Heart left ventricle (tissue), 13 donors: ENCODE measurements at regions not wholly inside any gene's neighbourhood (a gene's known extent, or its start where the extent isn't known, plus 50 kb on each side); places are given as distances from the start of the nearest gene placed in this dataset.

ENCODE experiments used
- POLR2A ChIP-seq, 2 donors: fragments of 450-650 bp; IDR thresholded peaks; one replicate each; pipeline ENCODE4 v1.6.1; 2017; ENCODE audit warnings: antibody characterized with exemption in 2 of 2, mild to moderate bottlenecking in 2 of 2, moderate library complexity in 2 of 2
- TF ChIP-seq, protein P1 (sequence below), 12 donors: fragments of 200-600 bp; sonication (generic) in 4 of 12; IDR thresholded peaks; one replicate each; pipeline versions ENCODE4 v1.5.0 to v1.8.0; 2018 to 2022; ENCODE audit warnings: antibody characterized with exemption in 12 of 12, mild to moderate bottlenecking in 5 of 12
- donor health status: ischemic (EF 13 %, LVEDD 7.1; RV severe dilation, severe dysfunction).
- donor health status: DM: no; HTN: yes; CAD: no.
- donor health status: DM: no; HTN: no; CAD: no.
- donor health status: ischemic (EF 25% LVEDD 6.9; RV normal size, moderate dysfunction).
- donor health status: ischemic (EF 25% LVEDD 5.7; RV mildly dilated, moderate dysfunction).
- donor health status: ischemic (EF 35%, LVEDD 5.7; RV mildly dilated, moderate dysfunction).
- donor health status: nonischemic (EF 11% LVEDD 7.7; RV severe dilation, severe dysfunction).
- donor health status: DM: yes; HTN: yes; CAD: no.
- donor health status: PGD.
- donor health status: ischemic (EF 29% LVEDD 5.4; RV normal size, mild dysfunction).
- donor health status: nonischemic (EF 23%, LVEDD 6.1; RV moderate dilation, normal function).

DNA sequence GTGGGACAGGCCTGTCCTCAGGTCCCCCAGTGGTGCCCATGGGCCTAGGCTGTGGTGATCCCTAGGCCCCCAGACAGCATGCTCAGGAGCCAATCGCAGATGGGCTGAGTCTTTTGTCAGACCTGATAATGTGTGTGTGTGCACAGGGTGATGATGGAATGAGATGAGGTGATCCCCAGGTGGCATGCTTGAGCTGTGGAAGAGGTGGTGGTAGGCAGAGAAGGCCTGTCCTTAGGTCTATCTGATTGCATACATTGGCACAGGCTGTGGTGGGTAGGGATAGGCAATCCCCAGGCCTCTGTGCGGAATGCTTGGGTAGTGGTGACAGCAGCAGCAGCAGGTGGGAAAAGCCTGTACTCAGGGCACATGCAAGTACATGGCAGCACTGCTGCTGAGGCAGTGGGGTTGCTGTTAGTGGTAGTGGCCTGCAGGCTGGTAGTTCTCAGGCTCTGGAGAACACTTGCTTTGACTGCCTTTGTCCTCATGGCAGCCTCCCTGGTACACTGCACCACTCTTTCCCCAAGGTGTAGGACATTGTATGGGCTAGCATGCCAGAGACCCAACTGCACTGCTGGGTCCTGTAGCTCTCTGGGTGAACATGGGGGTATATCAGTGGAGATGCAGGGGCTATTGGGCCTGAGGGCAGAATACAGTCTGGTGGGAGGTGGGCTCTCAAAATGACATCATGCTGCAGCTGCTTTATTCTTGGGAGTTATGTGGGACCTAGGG lies 260.9 kb upstream of the PLPP4 start:
- TF ChIP-seq, protein P1, sequence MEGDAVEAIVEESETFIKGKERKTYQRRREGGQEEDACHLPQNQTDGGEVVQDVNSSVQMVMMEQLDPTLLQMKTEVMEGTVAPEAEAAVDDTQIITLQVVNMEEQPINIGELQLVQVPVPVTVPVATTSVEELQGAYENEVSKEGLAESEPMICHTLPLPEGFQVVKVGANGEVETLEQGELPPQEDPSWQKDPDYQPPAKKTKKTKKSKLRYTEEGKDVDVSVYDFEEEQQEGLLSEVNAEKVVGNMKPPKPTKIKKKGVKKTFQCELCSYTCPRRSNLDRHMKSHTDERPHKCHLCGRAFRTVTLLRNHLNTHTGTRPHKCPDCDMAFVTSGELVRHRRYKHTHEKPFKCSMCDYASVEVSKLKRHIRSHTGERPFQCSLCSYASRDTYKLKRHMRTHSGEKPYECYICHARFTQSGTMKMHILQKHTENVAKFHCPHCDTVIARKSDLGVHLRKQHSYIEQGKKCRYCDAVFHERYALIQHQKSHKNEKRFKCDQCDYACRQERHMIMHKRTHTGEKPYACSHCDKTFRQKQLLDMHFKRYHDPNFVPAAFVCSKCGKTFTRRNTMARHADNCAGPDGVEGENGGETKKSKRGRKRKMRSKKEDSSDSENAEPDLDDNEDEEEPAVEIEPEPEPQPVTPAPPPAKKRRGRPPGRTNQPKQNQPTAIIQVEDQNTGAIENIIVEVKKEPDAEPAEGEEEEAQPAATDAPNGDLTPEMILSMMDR (IDR thresholded peaks at IDR 0.05): no peak
- no peak for TF ChIP-seq POLR2A (IDR thresholded peaks at IDR 0.05)
